GM19395 (cell line): ENCODE measurements at regions not wholly inside any gene's neighbourhood (a gene's known extent, or its start where the extent isn't known, plus 50 kb on each side); places are given as distances from the start of the nearest gene placed in this dataset.
"Not testable (repeated sequence)": the region's sequence is repeated elsewhere in the genome, so short reads cannot be mapped to it uniquely, and the experiment has no call there.

Experiments used
- ATAC-seq: cut with Tn5 transposase; IDR thresholded peaks from one replicate; pipeline ENCODE4 v1.9.1; 2021; ENCODE audit warnings: mild to moderate bottlenecking, moderate library complexity; ENCODE audit not compliant: unreplicated experiment

DNA sequence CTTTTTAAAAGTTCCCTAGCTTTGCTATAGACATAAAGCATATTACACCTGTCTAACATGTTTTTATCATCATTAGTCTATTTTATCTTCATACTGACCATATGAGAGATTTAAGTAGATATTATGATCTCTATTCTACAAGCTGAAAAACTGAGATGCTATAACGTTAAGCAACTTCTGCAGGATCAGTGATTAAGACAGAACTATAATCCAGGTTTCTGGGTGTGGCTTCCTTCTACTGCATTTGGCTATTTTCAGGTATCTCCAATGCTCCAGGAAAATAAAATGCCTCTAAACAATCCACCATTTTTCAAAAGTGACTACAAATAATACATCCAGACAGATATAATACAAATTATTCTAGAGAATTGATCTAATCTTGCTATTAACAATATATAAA, 53.4 kb downstream of the RGS2 start:
- ATAC-seq, result no peak

DNA sequence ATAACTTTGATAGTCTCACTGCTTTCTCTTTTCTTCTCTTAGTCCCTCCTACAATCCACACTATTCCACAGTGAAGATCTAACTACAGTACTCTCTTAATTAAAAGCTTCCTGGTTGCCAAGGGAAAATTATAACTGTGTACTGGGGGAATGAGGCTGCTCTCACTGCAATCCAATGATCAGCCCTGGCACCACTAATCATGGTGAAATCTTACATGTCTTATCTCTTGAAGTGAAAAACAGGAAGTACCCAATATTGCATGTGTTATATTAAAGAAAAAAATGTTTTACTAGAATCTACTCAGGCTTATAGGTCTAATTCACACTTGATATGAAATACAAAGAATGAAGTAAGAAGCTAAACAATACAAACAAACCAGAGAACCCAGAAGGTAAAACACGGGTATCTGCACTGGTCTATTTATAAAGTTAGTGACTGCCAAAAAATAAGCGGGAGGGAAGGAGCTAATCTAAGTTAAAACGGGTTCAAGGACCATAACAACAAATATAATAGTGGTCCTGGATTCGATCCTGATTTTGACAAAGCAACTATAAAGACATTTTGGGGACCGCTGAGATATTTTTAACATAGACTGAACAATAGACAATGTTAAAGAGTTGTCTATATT, 57.5 kb downstream of the RGS2 start:
- no peak for ATAC-seq

DNA sequence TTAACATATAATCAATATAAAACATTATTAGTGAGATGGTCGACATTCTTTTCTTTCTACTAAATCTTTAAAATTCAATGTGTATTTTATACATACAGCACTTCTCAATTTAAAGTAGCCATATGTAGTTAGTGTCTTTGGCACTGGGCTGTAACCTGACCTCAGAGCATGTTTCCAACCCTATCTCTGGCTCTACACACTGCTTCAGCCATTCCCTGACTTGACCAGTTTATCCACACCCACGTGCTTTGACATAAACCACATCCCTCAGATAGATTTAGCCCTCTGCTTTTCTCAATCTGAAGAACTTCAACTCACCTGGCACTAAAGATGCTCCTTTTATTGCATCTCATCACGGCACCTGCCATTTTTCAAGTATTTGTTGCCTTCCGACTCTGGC, 58.3 kb downstream of the RGS2 start:
- no peak for ATAC-seq

- ATAC-seq, result no peak
These were observed 60.6 kb downstream of the RGS2 start for GRCh38 chr1:192869308-192869940.

- no peak for ATAC-seq
These were observed 63.2 kb downstream of the RGS2 start for GRCh38 chr1:192872010-192872409.

DNA sequence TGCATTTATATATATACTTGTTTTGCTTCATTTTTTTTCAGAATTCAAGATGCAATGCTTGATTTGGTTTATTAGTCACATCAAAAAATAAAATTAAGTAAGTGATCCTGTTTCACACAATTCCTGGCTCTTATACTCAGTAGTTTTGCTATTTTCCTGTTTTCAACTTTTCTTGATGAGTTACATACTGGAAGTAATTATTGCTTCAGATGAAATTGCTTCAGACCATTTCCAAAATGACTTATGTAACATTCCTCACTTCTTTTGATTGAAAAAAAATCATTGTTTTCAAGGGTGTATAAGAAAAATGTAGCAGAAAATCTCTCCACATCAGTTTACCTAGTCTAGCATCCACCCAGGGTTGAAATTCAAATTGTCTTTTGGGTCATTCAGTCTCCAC, 65.0 kb downstream of the RGS2 start:
- no peak for ATAC-seq

GRCh38 chr1:192876633-192877032, 67.8 kb downstream of the RGS2 start:
- ATAC-seq, result no peak

DNA sequence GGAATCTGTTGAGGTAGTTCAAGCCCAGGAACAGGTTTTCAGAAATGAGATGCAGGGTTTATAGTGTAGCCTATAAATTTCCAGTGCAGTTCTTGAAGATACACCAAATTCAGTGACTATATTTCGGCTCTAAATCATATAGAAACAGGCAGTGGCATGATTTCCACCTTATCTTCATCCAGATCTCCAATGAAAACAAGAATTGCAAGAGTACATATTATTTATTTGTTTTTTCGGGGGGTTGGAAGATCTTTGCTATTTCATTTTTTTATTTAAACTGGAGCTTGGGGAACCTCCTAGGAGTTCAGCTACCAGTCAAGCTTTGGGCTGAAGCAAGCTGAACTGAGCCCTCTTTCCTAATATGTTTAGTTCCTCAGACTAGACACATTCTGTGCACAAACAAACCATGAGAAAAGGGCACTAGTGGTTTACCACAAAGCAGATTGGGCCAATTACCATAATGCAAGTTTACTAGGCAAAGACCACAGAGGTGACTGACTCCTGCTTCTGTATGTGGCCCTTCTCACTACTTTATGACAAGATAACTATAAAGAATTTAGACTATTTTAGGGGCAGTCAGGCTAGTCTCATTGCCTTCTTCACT, 68.5 kb downstream of the RGS2 start:
- ATAC-seq, result peak; percentile 65

GRCh38 chr1:192878249-192878648, 69.4 kb downstream of the RGS2 start:
- ATAC-seq, result no peak

DNA sequence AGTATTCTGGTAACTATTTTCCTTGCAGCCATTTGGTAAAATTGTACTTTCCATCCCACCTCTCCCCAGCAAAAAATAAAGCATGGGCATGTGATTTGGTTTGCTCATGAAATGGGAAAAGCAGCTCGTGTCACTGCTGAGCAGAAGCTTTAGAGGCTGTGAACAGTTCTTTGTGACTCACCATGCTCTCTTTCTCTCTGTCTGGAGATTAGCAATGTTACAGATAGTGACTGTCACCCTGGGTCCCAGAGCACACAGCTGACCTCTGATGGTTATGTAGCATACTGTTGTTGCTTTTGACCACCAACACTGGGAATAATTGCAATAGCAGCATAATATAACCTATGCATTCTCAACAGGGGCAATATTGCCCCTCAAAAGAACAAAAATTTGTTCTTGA, 70.6 kb downstream of the RGS2 start:
- no peak for ATAC-seq

GRCh38 chr1:192880231-192880630, 71.4 kb downstream of the RGS2 start:
- no peak for ATAC-seq

DNA sequence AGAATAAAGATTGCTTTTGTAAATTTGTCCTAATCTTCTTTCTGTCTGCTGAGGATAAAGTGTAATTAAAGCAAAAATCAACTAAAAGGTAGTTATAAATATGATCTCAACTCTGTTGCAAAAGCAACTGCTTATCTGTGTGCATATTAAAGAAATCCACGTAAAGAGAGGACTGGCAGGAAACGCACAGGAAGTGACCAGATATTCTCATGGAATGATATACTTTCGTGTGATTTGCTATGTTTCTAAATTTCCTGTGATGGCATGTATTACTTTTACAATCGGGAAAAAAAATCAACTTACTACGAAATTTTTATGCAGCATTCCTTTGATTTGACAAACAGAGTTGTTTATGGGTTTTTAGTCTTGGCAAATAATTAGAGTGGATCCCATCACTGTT, 75.4 kb downstream of the RGS2 start:
- ATAC-seq, result no peak

- ATAC-seq, result not testable (repeated sequence)
These were observed 76.5 kb downstream of the RGS2 start for GRCh38 chr1:192885387-192885786.

- ATAC-seq, result no peak
These were observed 78.6 kb downstream of the RGS2 start for GRCh38 chr1:192887426-192887825.

GRCh38 chr1:192888574-192888973, 79.7 kb downstream of the RGS2 start:
- no peak for ATAC-seq

GRCh38 chr1:192889082-192889481, 80.2 kb downstream of the RGS2 start:
- no peak for ATAC-seq

- ATAC-seq, result no peak
These were observed 81.3 kb downstream of the RGS2 start for GRCh38 chr1:192890134-192890533.

DNA sequence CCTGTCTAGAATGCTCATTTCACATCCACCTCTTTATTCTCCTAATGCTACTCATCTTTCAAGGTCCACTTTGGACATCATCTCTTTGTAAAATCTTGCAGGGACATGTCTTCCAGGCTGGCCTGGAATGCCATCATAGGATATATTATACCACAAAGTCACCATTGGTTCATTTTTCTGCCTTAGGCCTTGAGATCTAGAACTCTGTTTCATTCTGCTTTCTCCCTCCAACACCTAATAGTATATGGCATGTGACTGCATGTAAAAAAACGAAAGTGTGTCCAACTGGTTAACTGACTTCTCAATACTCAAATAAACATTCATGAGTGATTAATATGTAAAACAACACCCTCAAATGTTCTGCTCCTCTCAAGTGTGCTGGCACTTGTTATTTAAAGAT, 84.1 kb downstream of the RGS2 start:
- no peak for ATAC-seq

DNA sequence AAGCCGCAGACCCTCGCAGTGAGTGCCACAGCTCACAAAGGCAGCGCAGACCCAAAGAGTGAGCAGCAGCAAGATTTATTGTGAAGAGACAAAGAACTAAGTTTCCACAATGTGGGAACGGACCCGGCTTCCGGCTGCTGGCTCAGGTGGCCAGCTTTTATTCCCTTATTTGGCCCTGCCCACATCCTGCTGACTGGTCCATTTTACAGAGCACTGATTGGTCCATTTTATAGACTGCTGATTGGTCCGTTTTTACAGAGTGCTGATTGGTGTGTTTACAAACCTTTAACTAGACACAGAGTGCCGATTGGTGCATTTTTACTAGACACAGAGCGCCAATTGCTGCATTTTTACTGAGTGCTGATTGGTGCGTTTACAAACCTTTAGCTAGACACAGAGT, 86.6 kb downstream of the RGS2 start:
- not testable (repeated sequence) for ATAC-seq

DNA sequence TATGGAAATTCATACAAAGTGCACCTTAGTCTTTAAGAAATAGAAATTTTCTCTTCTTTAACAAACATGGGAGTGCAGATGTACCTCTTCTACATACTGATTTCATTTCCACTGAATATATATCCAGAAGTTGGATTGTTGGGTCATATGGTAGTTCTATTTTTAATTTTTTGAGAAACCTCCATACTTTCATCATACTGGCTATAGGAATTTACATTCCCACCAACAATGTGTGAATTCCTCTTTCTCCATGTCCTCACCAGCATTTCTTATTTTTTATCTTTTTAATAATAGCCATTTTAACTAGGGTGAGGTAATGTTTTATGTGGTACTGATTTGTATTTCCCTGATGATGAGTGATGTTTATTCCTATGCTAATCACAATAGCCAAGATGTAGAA, 87.5 kb downstream of the RGS2 start:
- no peak for ATAC-seq

GRCh38 chr1:192901500-192901899, 92.7 kb downstream of the RGS2 start:
- ATAC-seq, result no peak

DNA sequence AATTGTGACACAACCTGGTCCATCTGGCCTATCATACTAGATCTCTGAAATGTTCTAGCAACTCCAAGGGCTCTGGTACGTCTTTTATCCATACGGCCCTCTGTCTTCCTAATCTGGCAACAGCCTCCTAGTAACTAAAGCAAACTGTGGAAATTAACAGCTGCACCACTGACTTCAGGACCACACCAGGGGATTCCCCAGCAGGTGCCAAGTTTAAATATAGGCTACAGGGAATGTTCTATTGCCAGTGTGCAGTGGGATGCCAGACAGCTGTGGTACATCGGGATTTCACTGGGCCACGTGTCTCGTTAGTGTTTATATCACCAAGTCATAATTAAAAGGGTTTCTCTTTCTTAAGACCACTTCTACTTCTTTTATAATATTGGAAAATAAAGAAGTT, 94.3 kb downstream of the RGS2 start:
- no peak for ATAC-seq
